NCI-H2227 (cell line): ENCODE measurements at regions not wholly inside any gene's neighbourhood (a gene's known extent, or its start where the extent isn't known, plus 50 kb on each side); places are given as distances from the start of the nearest gene placed in this dataset.
A peak's percentile ranks its signal among the peaks of the same experiment; 100 is the strongest.

ENCODE experiments used
- DNase-seq: peaks from one replicate; lab custom pipeline; 2025; ENCODE audit not compliant: unreplicated experiment; lab: John Stamatoyannopoulos, UW

GRCh38 chrX:9189286-9189685, 155.4 kb upstream of the FAM9B start:
- DNase-seq, result peak; percentile 43

DNA sequence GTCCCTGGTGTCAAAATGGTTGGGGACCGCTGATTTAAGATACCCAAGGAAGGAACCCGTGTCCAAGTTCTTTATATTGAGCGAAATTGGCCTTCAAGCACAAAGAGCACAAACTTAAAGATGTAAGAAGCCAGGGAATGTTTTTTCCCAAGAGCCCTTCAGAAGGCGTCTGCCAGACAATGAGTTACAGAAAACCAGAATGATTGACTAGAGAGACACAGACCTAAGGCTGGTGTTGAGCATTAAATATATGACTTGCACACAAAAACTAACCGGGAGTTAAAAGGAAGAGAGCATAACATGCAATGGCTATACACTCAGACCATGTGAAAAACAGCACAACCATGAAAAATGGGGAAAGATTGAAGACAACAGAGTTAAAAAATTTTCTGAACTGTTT, 157.5 kb upstream of the FAM9B start:
- no peak for DNase-seq

DNA sequence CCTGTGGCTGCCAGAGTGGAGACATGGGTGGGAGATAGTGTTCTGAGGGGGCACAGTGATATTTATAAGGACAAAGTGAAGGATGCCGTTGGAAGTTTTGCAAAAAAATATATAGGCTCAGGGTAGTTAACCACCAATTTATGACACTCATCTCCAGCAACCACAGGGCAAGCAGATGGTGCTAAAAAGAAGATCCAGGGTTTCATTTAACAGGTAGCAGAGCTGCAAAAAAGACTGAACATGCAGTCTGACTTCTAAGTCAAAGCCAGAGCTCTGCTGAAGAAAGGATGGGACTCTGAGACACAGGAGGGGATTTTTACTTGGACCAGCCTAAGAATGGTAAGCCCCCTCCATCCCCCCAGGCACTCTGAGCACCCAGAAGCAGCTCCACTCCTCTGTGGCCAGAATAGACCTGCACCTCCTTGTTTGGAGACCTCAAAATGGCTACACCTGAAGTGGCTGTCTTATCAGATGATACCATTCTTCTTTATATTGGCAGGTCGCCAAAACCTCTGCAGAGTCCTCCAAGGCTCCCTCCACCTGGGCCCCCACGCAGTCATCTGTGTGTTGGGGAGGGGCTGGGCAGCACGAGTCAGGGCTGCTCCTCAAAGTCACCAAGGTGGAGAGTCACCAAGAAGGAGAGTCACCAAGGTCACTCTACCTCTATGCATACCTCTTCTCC, 161.4 kb upstream of the FAM9B start:
- DNase-seq, result peak; percentile 32

- no peak for DNase-seq
Observed at GRCh38 chrX:9196961-9197640, 163.2 kb upstream of the FAM9B start.

DNA sequence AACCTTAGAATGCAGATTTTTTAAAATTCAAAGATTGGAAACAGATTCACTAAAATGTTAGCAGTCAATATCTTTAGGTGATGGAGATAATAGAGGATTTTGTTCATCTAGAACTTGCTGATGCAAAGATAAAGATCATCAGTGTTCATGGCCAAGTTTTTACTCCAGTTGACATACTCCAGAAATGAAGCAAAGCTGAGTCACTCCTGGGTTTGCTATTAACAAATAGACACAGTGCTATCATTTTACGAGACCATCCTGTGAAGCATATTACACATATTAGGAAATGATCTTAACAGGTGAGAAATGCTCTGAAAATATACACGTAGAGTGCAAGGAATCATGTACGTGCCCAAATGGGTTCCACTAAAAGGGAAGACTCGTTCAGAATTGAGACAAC, 170.6 kb upstream of the FAM9B start:
- no peak for DNase-seq

DNA sequence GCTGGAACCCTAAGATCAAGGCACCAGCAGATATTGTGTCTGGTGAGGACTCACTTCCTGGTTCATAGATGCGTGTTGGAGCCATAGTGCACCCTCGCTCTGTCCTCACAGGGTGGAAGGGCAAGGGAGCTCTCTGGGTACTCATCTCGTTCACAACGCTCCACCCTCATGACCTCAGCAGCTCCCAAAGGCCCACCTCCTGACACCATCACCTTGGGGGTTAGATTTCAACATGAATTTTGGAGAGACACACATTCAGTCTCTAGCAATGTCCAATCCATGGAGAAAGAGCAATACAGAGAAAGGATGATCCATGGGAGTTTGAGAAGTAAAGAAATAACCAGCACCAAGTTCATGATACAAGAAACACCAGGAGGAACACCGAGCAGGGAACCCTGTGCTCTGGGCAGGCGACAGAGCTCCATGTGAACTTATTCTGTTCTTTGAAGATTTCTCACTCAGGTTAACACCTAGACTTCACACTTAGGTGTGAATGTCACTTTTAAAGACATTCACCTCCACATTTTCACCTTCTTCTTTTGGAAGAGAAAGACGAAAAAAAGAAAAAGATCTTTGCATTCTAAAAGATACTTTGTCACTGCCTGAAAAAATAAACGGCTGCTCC, 171.8 kb upstream of the FAM9B start:
- no peak for DNase-seq

DNA sequence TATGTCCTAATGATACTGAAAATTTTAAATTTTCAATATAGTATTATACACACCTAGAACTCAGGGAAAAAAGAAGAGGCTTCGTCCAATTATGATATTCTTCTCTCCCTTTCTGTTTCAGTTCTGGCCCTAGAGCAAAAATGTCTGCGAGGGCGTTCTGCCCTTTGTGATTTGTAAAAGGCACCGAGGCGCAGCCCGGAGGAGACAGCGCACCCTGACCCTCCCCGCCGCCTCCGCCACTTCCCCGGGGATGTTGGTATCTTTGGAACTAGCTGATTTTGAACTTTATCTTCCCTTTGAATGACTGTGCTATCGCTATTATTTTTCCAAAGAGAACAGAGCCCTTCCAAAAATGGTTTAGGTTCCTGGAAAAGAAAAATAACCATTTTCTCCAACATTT, 173.2 kb upstream of the FAM9B start:
- DNase-seq, result peak; percentile 3

- DNase-seq, result no peak
Observed at GRCh38 chrX:9211269-9211668, 177.3 kb upstream of the FAM9B start.

DNA sequence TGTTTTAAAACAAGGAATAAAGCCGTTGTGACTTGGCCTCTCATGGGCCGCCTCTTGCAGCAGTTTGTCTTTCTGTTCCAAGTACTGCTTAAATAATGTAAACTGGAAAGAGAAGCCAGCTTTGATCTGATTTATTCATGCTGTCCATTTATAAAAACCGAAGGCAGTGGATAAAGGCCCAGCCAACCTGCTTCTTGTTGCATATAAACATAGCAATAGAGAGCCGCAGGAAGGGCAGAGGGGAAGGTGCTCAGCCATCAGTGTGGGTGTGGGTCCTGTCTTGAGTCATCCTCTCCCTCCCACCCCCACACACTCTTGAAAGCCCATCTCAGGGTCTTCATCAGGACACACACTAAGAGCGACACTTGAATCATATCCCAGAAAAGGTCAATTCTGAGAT, 187.9 kb upstream of the FAM9B start:
- DNase-seq, result no peak

DNA sequence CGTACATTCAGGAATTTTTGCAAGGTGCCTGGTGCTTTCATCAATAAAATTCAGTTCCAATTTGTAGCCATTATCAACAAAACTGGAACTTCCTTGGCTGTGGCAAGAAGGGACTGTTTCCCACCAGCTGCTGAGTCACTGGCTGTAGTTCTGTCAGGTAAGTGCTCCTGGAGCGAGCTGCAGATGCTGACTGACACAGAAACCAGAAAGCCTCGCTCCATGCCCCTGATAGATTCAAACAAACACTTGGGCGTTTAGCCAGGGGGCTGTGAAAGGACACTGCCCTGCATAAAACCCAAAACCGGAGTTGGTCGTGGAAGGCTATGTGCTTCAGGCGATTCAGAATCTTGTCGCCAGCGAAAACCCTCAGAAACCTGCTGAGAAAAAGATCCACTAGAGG, 188.4 kb upstream of the FAM9B start:
- no peak for DNase-seq

GRCh38 chrX:9227276-9227675, 193.3 kb upstream of the FAM9B start:
- no peak for DNase-seq

DNA sequence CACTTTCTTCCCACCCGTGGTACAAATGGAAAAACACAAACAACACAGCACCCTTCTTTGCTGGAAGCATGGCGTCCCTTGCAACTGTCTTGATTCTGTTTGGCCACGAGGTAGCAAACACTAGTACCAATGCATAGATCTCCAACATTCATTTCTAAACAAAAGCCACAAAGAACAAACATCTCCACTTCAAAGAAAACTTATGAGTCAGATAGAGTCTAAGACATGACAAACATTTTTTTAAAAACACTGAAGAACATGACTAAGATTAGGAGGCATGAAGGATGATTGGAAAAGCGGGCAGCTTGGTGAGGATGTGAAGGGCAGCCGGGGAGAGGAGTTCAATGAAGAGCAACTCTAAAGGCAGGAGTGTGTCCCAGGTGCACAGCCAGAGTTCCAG, 197.6 kb upstream of the FAM9B start:
- no peak for DNase-seq

DNA sequence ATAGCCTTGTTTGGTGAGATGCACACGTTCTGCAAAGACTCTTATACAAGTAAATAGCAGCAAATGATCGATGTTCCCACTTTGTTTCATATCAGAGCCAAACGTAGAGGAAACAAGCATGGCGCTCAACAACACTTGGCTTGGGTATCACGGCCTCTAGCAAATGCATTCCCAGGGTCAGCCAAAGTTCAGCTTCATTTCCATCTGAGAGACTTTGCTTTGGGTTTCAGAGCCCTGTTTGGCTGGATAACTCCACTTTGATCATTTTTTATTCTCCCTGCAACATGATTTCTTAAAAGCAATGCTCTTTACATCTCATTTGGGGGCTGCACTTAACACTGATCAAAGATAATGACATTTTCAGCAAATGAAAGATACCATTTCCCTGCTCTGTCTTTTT, 199.2 kb upstream of the FAM9B start:
- peak; percentile 62 for DNase-seq

- DNase-seq, result peak; percentile 6
Observed at GRCh38 chrX:9234315-9234714, 200.4 kb upstream of the FAM9B start.

DNA sequence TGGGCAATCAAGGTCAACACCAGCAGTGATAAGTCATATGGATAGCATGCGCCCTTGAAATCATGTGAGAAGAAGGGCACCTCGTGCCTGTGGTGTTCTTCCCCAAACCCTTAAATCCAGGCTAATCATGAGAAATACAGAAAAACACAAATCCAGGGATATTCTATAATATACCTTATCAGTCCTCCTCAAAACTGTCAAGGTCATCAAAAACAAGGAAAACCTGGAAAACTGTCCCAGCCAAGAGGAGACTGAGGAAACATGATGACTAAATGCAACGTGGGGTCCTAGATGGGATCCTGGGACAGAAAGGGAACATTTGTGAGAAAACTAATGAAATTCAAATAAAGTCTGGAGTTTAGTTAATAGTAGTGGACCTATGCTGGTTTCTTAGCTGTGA, 201.8 kb upstream of the FAM9B start:
- no peak for DNase-seq

GRCh38 chrX:9240956-9241355, 207.0 kb upstream of the FAM9B start:
- DNase-seq, result no peak

DNA sequence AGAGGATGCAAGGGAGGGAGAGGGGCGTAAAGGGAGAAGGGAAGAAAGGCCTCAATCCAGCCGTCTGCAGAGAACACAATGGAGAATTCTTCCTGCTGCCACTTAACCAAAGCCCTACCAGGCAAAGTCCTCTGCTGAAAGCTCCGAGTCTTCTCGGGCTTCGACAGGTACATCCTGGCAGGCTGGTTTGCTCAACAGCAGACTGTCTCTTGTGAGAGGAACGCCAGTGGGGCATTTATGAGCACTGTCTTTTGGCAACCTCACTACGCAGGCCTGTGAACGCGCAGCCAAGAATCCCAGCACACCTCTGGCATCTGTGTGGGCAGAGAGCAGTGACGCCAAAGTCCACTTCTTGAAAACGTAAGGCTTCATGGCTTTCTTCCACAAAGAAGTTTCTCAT, 207.5 kb upstream of the FAM9B start:
- no peak for DNase-seq

DNA sequence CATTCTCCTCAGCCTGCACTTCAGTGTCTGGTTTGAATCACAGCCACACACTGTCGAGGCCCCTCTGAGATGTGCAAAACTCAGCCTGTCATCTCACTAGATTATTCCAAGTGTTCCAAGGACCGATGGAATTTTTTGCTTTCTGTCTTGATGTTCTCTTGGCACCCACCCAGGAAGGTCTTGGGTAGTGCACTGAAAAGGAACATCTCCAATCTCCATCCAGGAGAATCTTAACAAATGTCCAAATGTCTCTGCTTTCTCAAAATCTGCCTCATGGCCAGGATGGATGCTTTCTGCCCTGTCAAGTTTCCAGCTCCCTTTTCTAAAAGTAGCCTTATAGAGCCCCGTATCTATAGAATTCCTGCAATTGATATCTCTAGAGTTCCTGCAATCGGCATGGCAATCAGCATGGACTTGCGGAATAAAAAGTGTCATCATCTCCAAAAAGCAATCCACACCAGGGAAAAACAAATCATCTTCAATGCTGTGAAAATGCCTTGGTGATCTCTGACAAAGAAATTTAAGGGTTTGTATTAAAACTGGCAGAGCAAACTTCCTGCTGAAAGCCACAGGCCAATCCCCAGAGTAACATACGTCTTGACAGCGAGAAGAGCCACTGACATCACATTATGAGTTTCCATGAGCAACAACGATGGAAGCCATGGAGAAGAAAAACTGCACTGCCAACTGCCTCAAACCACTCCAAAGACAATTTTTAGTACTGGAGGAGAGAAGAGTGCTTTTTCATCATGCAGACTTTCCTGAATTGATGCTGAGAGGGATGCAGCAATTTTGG, 215.3 kb upstream of the FAM9B start:
- DNase-seq, result no peak

- no peak for DNase-seq
Observed at GRCh38 chrX:9252182-9252581, 212.7 kb upstream of the TBL1X start.

DNA sequence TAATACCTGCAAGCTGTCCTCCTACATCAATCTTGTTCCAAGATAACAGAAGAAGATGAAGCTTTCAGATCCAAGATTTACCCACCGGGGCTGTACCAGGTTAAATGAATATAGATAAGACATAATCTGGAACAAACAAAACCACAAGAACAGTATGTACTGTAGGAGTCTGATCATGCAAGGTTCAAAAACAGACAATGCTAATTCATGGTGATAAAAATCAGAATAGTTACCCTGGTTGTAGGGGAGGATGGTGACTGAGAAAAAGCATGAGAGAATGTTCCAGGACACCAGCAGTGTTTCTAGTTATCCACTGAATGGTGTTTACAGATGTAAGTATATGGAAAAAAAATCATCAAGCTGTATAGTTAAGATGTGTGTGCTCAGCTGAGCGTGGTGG, 211.6 kb upstream of the TBL1X start:
- DNase-seq, result no peak

DNA sequence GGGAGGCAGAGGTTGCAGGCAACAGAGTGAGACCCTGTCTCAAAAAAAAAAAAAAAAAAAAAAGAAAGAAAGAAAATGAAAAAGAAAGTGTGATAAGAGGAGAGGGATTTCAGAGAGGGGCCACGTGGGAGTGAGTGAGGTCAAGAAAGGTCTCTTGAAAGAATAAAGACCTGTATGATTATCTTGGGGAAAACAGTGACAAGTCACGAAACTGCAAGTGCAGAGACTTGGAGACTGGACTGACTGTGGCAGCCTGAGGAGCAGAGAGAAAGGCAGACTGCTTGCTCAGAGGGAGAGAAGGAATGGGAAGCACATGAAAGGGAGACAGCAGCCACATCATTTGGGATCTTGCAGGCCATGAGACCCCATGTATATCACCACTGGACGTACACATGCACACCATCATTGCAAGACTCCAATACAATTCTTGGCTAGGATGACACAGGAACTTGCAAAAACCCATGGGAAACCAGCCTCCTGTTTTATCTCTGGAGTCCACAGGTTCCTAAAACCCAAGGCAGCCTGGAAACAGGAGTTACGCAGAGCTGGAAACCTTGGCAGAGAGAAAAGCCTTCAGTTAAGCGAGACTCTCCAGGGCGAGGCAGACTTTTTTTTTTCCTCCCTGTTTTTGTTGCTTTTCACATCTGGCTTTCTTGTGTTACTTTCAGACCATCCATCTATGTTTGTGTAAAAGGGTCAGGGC, 207.0 kb upstream of the TBL1X start:
- DNase-seq, result no peak
